ENCODE measurements at regions not wholly inside any gene's neighbourhood (a gene's known extent, or its start where the extent isn't known, plus 50 kb on each side); places are given as distances from the start of the nearest gene placed in this dataset.

- TF ChIP-seq CTCF (IDR thresholded peaks at IDR 0.05; ENCODE audit: control extremely low read depth in 1 of 3, insufficient read depth in 1 of 3, low read depth in 1 of 3, low read length in 3 of 3): no peak
- no peak for TF ChIP-seq JUND (IDR thresholded peaks at IDR 0.05; ENCODE audit: low read length)
- TF ChIP-seq TAF1 (IDR thresholded peaks at IDR 0.05; ENCODE audit: low read depth, low read length): no peak
Observed at GRCh38 chr4:125243789-125244397, 70.9 kb upstream of the FAT4 start.

Measured in H1 (cell line).